Inferior parietal cortex (tissue), 1 donor: ENCODE measurements at regions not wholly inside any gene's neighbourhood (a gene's known extent, or its start where the extent isn't known, plus 50 kb on each side); places are given as distances from the start of the nearest gene placed in this dataset.
"Not testable (repeated sequence)": the region's sequence is repeated elsewhere in the genome, so short reads cannot be mapped to it uniquely, and the experiment has no call there.

ENCODE experiments used
- DNase-seq: peaks from one replicate; pipeline ENCODE4 v3.0.0-alpha.2; 2016; ENCODE audit errors: extremely low spot score

GRCh38 chr18:24624421-24624820 is 164.0 kb downstream of the HRH4 start:
- not testable (repeated sequence) for DNase-seq

GRCh38 chr18:24627644-24628315 is 167.3 kb downstream of the HRH4 start:
- no peak for DNase-seq

GRCh38 chr18:24628326-24628725 is 167.9 kb downstream of the HRH4 start:
- DNase-seq, result no peak

GRCh38 chr18:24629921-24630320 is 169.5 kb downstream of the HRH4 start:
- DNase-seq, result no peak

- DNase-seq, result peak; percentile 15
Measured at GRCh38 chr18:24630346-24630880, 170.0 kb downstream of the HRH4 start.

- peak; percentile 18 for DNase-seq
Measured at GRCh38 chr18:24631243-24632025, 171.0 kb downstream of the HRH4 start.

GRCh38 chr18:24632158-24632988 is 171.9 kb downstream of the HRH4 start:
- DNase-seq, result no peak

GRCh38 chr18:24633121-24633520 is 172.7 kb downstream of the HRH4 start:
- DNase-seq, result no peak

GRCh38 chr18:24649571-24649970 is 189.1 kb downstream of the HRH4 start:
- no peak for DNase-seq

- no peak for DNase-seq
Measured at GRCh38 chr18:24651434-24651833, 191.0 kb downstream of the HRH4 start.

GRCh38 chr18:24656050-24656449 is 195.6 kb downstream of the HRH4 start:
- no peak for DNase-seq

GRCh38 chr18:24656551-24657443 is 196.4 kb downstream of the HRH4 start:
- DNase-seq, result no peak

GRCh38 chr18:24657444-24657842 is 197.0 kb downstream of the HRH4 start:
- DNase-seq, result no peak

- DNase-seq, result no peak
Measured at GRCh38 chr18:24658302-24658701, 197.9 kb downstream of the HRH4 start.

- no peak for DNase-seq
Measured at GRCh38 chr18:24659827-24660720, 199.6 kb downstream of the HRH4 start.

- no peak for DNase-seq
Measured at GRCh38 chr18:24660956-24661355, 200.5 kb downstream of the HRH4 start.

- no peak for DNase-seq
Measured at GRCh38 chr18:24662412-24662821, 202.0 kb downstream of the HRH4 start.

GRCh38 chr18:24663026-24663425 is 202.6 kb downstream of the HRH4 start:
- no peak for DNase-seq

- DNase-seq, result no peak
Measured at GRCh38 chr18:24669015-24669414, 208.6 kb downstream of the HRH4 start.

- DNase-seq, result no peak
Measured at GRCh38 chr18:24669502-24669901, 209.1 kb downstream of the HRH4 start.
